ENCODE measurements at regions not wholly inside any gene's neighbourhood (a gene's known extent, or its start where the extent isn't known, plus 50 kb on each side); places are given as distances from the start of the nearest gene placed in this dataset.

DNA sequence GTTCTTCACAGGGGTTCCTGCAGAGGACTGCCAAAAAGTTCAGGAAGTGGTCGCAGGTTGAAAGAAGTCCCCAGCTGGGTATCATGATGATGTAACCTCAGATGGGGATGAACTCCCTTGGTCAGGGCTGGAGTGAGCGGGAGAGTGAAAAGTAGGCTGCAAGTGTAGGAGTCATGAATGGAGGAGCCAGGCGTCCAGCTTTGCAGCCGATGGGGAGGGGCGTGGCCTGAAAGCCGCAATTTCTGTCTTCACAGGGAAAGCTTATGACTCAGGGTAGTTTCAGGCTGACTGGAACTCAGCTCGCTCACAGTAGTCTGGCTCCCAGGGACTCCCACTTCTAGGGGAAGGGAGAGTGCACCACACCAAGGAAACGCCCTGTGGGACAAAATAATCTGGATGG is 70.0 kb upstream of the HS3ST3A1 start (continued):
- TF ChIP-seq, protein P1, sequence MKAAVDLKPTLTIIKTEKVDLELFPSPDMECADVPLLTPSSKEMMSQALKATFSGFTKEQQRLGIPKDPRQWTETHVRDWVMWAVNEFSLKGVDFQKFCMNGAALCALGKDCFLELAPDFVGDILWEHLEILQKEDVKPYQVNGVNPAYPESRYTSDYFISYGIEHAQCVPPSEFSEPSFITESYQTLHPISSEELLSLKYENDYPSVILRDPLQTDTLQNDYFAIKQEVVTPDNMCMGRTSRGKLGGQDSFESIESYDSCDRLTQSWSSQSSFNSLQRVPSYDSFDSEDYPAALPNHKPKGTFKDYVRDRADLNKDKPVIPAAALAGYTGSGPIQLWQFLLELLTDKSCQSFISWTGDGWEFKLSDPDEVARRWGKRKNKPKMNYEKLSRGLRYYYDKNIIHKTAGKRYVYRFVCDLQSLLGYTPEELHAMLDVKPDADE (IDR thresholded peaks at IDR 0.05), result no peak
- TF ChIP-seq, protein P2, sequence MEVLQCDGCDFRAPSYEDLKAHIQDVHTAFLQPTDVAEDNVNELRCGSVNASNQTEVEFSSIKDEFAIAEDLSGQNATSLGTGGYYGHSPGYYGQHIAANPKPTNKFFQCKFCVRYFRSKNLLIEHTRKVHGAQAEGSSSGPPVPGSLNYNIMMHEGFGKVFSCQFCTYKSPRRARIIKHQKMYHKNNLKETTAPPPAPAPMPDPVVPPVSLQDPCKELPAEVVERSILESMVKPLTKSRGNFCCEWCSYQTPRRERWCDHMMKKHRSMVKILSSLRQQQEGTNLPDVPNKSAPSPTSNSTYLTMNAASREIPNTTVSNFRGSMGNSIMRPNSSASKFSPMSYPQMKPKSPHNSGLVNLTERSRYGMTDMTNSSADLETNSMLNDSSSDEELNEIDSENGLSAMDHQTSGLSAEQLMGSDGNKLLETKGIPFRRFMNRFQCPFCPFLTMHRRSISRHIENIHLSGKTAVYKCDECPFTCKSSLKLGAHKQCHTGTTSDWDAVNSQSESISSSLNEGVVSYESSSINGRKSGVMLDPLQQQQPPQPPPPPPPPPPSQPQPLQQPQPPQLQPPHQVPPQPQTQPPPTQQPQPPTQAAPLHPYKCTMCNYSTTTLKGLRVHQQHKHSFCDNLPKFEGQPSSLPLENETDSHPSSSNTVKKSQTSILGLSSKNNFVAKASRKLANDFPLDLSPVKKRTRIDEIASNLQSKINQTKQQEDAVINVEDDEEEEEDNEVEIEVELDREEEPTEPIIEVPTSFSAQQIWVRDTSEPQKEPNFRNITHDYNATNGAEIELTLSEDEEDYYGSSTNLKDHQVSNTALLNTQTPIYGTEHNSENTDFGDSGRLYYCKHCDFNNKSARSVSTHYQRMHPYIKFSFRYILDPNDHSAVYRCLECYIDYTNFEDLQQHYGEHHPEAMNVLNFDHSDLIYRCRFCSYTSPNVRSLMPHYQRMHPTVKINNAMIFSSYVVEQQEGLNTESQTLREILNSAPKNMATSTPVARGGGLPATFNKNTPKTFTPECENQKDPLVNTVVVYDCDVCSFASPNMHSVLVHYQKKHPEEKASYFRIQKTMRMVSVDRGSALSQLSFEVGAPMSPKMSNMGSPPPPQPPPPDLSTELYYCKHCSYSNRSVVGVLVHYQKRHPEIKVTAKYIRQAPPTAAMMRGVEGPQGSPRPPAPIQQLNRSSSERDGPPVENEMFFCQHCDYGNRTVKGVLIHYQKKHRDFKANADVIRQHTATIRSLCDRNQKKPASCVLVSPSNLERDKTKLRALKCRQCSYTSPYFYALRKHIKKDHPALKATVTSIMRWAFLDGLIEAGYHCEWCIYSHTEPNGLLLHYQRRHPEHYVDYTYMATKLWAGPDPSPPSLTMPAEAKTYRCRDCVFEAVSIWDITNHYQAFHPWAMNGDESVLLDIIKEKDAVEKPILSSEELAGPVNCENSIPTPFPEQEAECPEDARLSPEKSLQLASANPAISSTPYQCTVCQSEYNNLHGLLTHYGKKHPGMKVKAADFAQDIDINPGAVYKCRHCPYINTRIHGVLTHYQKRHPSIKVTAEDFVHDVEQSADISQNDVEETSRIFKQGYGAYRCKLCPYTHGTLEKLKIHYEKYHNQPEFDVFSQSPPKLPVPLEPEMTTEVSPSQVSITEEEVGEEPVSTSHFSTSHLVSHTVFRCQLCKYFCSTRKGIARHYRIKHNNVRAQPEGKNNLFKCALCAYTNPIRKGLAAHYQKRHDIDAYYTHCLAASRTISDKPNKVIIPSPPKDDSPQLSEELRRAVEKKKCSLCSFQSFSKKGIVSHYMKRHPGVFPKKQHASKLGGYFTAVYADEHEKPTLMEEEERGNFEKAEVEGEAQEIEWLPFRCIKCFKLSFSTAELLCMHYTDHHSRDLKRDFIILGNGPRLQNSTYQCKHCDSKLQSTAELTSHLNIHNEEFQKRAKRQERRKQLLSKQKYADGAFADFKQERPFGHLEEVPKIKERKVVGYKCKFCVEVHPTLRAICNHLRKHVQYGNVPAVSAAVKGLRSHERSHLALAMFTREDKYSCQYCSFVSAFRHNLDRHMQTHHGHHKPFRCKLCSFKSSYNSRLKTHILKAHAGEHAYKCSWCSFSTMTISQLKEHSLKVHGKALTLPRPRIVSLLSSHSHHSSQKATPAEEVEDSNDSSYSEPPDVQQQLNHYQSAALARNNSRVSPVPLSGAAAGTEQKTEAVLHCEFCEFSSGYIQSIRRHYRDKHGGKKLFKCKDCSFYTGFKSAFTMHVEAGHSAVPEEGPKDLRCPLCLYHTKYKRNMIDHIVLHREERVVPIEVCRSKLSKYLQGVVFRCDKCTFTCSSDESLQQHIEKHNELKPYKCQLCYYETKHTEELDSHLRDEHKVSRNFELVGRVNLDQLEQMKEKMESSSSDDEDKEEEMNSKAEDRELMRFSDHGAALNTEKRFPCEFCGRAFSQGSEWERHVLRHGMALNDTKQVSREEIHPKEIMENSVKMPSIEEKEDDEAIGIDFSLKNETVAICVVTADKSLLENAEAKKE (CRISPR knock-in tag; IDR thresholded peaks at IDR 0.05), result no peak

DNA sequence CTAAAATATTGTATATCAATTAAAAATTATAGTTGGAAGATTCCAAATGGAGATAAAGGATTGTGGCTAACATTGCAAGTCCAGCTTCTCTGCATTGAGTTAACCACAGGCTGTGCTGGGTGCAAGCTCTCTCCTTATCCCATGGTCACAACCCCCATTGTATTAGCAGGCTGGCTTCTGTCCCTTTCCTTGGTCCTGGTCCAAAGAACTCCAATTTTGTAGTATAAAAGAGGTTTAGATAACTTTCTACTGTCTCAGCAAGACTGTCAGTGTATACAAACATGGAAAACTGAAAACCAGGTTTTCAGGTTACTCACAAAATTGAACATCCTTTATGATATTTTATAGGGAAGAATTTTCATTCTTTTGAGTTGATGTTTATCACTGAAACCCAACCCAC is 76.6 kb upstream of the HS3ST3A1 start:
- no peak for ATAC-seq
- TF ChIP-seq, protein P3, sequence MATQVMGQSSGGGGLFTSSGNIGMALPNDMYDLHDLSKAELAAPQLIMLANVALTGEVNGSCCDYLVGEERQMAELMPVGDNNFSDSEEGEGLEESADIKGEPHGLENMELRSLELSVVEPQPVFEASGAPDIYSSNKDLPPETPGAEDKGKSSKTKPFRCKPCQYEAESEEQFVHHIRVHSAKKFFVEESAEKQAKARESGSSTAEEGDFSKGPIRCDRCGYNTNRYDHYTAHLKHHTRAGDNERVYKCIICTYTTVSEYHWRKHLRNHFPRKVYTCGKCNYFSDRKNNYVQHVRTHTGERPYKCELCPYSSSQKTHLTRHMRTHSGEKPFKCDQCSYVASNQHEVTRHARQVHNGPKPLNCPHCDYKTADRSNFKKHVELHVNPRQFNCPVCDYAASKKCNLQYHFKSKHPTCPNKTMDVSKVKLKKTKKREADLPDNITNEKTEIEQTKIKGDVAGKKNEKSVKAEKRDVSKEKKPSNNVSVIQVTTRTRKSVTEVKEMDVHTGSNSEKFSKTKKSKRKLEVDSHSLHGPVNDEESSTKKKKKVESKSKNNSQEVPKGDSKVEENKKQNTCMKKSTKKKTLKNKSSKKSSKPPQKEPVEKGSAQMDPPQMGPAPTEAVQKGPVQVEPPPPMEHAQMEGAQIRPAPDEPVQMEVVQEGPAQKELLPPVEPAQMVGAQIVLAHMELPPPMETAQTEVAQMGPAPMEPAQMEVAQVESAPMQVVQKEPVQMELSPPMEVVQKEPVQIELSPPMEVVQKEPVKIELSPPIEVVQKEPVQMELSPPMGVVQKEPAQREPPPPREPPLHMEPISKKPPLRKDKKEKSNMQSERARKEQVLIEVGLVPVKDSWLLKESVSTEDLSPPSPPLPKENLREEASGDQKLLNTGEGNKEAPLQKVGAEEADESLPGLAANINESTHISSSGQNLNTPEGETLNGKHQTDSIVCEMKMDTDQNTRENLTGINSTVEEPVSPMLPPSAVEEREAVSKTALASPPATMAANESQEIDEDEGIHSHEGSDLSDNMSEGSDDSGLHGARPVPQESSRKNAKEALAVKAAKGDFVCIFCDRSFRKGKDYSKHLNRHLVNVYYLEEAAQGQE (IDR thresholded peaks at IDR 0.05; ENCODE audit: unreplicated experiment), result no peak
- TF ChIP-seq JUNB (IDR thresholded peaks at IDR 0.05; ENCODE audit: unreplicated experiment) (no peak), ZNF331 (CRISPR knock-in tag; IDR thresholded peaks at IDR 0.05; ENCODE audit: low read depth) (no peak), STAT1 (IDR thresholded peaks at IDR 0.05; ENCODE audit: unreplicated experiment) (no peak), EZH2phosphoT487 (IDR thresholded peaks at IDR 0.05; ENCODE audit: unreplicated experiment) (no peak), NANOG (IDR thresholded peaks at IDR 0.05; ENCODE audit: borderline replicate concordance) (no peak), CREB1 (CRISPR knock-in tag; IDR thresholded peaks at IDR 0.05; ENCODE audit: low read depth) (no peak), ZNF114 (CRISPR knock-in tag; IDR thresholded peaks at IDR 0.05) (no peak)
- TF ChIP-seq, protein P1 (IDR thresholded peaks at IDR 0.05), result no peak

More for the DNA sequence above, 76.6 kb upstream of the HS3ST3A1 start:
- H4K20me1 ChIP-seq (replicated peaks; ENCODE audit: insufficient read depth), result no peaks in the 10 kb centered on the region
- H3K27me3 ChIP-seq (ENCODE audit: insufficient read depth), result no peaks in the 10 kb centered on the region
- no peaks in the 10 kb centered on the region for H3K9me2 ChIP-seq (ENCODE audit: insufficient read depth)
- Mint-ChIP-seq H3K27me3 (ENCODE audit: insufficient read depth, low read depth, poor library complexity) (peaks cover 1% of the 10 kb centered on the region), H3K36me3 (ENCODE audit: low read depth) (no peaks in the 10 kb centered on the region), H3K9me3 (no peaks in the 10 kb centered on the region), H3K4me3 (no peak overlapping the region), H3K4me1 (no peaks in the 10 kb centered on the region), H3K27ac (no peak overlapping the region)
- H3K79me2 ChIP-seq (replicated peaks; ENCODE audit: insufficient read depth), result no peaks in the 10 kb centered on the region
- no peaks in the 10 kb centered on the region for H3K36me3 ChIP-seq (ENCODE audit: insufficient read depth)
- H3K4me1 ChIP-seq (ENCODE audit: insufficient read depth), result no peaks in the 10 kb centered on the region
- no peak overlapping the region for H3K4me3 ChIP-seq
- no peak overlapping the region for H2AFZ ChIP-seq
- H3K4me2 ChIP-seq, result no peak overlapping the region
- DNase-seq (ENCODE audit: low spot score), result no peak
- no peak overlapping the region for H3K27ac ChIP-seq (ENCODE audit: low read depth)
- no peaks in the 10 kb centered on the region for H3F3A ChIP-seq (replicated peaks; ENCODE audit: low read depth)

Data from GM23338 (cell line).